HepG2 (cell line): ENCODE measurements at regions not wholly inside any gene's neighbourhood (a gene's known extent, or its start where the extent isn't known, plus 50 kb on each side); places are given as distances from the start of the nearest gene placed in this dataset.

Source experiments
- ATAC-seq: fragments of 200-7000 bp; cut with Tn5 transposase; 3 replicates; pipeline ENCODE4 v1.9.1; 2020; ENCODE audit warnings: mild to moderate bottlenecking, moderate library complexity
- BruUV-seq: library from RNA; stranded (reverse); fragments of 400-500 nt; replicated peaks from 2 replicates; lab custom pipeline; 2021; lab: Mats Ljungman, UMichigan
- CTCF ChIA-PET: fragments of 300-600 bp; formaldehyde crosslinking; extraction: SDS; loops from one replicate; lab custom pipeline; 2021; ENCODE audit warnings: low total read pairs, inconsistent platforms, low intra/inter-chr PET ratio; lab: Yijun Ruan, JAX
- POLR2A ChIA-PET: fragments of 350-600 bp; sonication (Branson Sonifier 250); formaldehyde crosslinking; loops from one replicate; lab custom pipeline; 2020; ENCODE audit warnings: antibody characterized with exemption, inconsistent platforms; lab: Yijun Ruan, JAX
- DNase-seq: peaks from one replicate; pipeline ENCODE4 v3.0.0-alpha.2; 2015; ENCODE audit warnings: low spot score
- FAIRE-seq: peaks from 3 replicates; lab custom pipeline; 2011; peaks lifted over from hg19 to GRCh38; lab: Jason Lieb, UNC
- H2AFZ ChIP-seq: one replicate; pipeline ENCODE4 v1.6.1; 2011; ENCODE audit warnings: low read length, inconsistent platforms
- H3K27ac ChIP-seq: fragments of 300-600 bp; 3 replicates; pipeline ENCODE4 v1.8.0; 2011; ENCODE audit warnings: mixed run types, mild to moderate bottlenecking, mixed read lengths, low read length, inconsistent platforms; ENCODE audit not compliant: insufficient read depth; ENCODE audit errors: extremely low read length
- H3K27me3 ChIP-seq, 2 experiments: fragments of 200-600 bp in 1 of 2; 2 replicates in 1 of 2; 3 replicates in 1 of 2; pipeline versions ENCODE4 v1.6.0 to v1.8.0; 2011; ENCODE audit warnings: low read length in 2 of 2, mild to moderate bottlenecking in 2 of 2, moderate library complexity in 2 of 2, inconsistent platforms in 1 of 2; ENCODE audit not compliant: insufficient read depth in 2 of 2, control insufficient read depth in 1 of 2
- H3K36me3 ChIP-seq, 2 experiments: fragments of 200-600 bp in 1 of 2; replicated peaks in 1 of 2; 2 replicates in 1 of 2; 3 replicates in 1 of 2; pipeline versions ENCODE4 v1.5.1 to v1.8.0; 2011; ENCODE audit warnings: low read length in 2 of 2, inconsistent platforms in 1 of 2; ENCODE audit not compliant: insufficient read depth in 2 of 2, control insufficient read depth in 1 of 2
- H3K4me1 ChIP-seq: 2 replicates; pipeline ENCODE4 v1.5.1; 2012; ENCODE audit warnings: low read length, inconsistent platforms; ENCODE audit not compliant: insufficient read depth
- H3K4me2 ChIP-seq: 2 replicates; pipeline ENCODE4 v1.6.0; 2011; ENCODE audit warnings: low read depth, low read length, inconsistent platforms
- H3K4me3 ChIP-seq, 3 experiments: fragments of 200-600 bp in 1 of 3; sonication (generic), shearing (Covaris generic) in 1 of 3; replicated peaks in 1 of 3; 2 replicates each; pipeline ENCODE4 v1.5.1; 2011 to 2016; ENCODE audit warnings: low read length in 3 of 3, inconsistent platforms in 2 of 3, low read depth in 2 of 3, mild to moderate bottlenecking in 2 of 3, control low read depth in 1 of 3, mixed read lengths in 1 of 3; ENCODE audit not compliant: insufficient read depth in 1 of 3
- H3K79me2 ChIP-seq: one replicate; pipeline ENCODE4 v1.6.1; 2011; ENCODE audit warnings: low read length, inconsistent platforms; ENCODE audit not compliant: insufficient read depth
- H3K9ac ChIP-seq: 2 replicates; pipeline ENCODE4 v1.6.0; 2011; ENCODE audit warnings: mild to moderate bottlenecking, low read depth, low read length, inconsistent platforms; ENCODE audit not compliant: insufficient read depth
- H3K9me3 ChIP-seq: 2 replicates; pipeline ENCODE4 v1.5.1; 2012; ENCODE audit warnings: mild to moderate bottlenecking, low read length
- H4K20me1 ChIP-seq: 2 replicates; pipeline ENCODE4 v1.6.0; 2011; ENCODE audit warnings: inconsistent platforms, mild to moderate bottlenecking, low read length, moderate library complexity; ENCODE audit not compliant: insufficient read depth
- MLLT10 ChIP-seq: sonication (generic); formaldehyde crosslinking; IDR thresholded peaks from 2 replicates; pipeline ENCODE4 v1.4.0; 2020; ENCODE audit warnings: missing genetic modification reagents
- SALL2 ChIP-seq: sonication (generic); formaldehyde crosslinking; IDR thresholded peaks from 2 replicates; pipeline ENCODE4 v1.8.1; 2023; ENCODE audit warnings: mild to moderate bottlenecking, missing genetic modification reagents, inconsistent platforms
- WGBS: methylation state at CpG from one replicate; pipeline ENCODE4 v1.1.6; 2017; ENCODE audit warnings: low lambda C conversion rate; 5-methylcytosine and 5-hydroxymethylcytosine counted together
- in situ Hi-C: cut with HindIII; loops from 2 replicates; pipeline ENCODE4 v1.10.0; 2017; ENCODE audit warnings: low pct_unique_long_range_greater_than_20kb; ENCODE audit not compliant: extremely low pct_ligation_motif_present
- intact Hi-C: fragments of 100-400 bp; cut with micrococcal nuclease; formaldehyde crosslinking; loops from one replicate; pipeline ENCODE4 v1.10.0; 2022; ENCODE audit not compliant: unreplicated experiment
- TF ChIP-seq, protein P1 (sequence below): IDR thresholded peaks from 2 replicates; pipeline ENCODE4 v1.6.1; 2012; ENCODE audit warnings: low read length, improper control_type of control experiment
- TF ChIP-seq, protein P2 (sequence below): fragments of 450-650 bp; IDR thresholded peaks from 2 replicates; pipeline ENCODE4 v1.6.1; 2016
- TF ChIP-seq, protein P3 (sequence below): sonication (generic); formaldehyde crosslinking; IDR thresholded peaks from 2 replicates; pipeline ENCODE4 v1.5.1; 2020; ENCODE audit warnings: mild to moderate bottlenecking, missing genetic modification reagents, borderline replicate concordance

- Histone ChIP-seq H3K27ac (no peak overlapping the region), H3K9ac (no peak overlapping the region), H3K9me3 (peaks cover 23% of the 10 kb centered on the region; the same call in 1 of the 2 replicates), H3K36me3 (no peaks in the 10 kb centered on the region), H3K79me2 (no peaks in the 10 kb centered on the region), H3K4me1 (no peaks in the 10 kb centered on the region), H2AFZ (no peak overlapping the region)
- no TSS peak for BruUV-seq
- no peak for FAIRE-seq
- ATAC-seq = no peak
- CTCF ChIA-PET = no interaction called here
- intact Hi-C loops = loop anchor here (1.0 kb wide), 1 partner anchor 9 kb away; no protein-coding TSS in a partner anchor
- no peak for DNase-seq
- WGBS = 19% methylated on average over 4 of the region's 4 CpGs
- no peak for TF ChIP-seq MLLT10 (CRISPR knock-in tag)
- TF ChIP-seq, protein P1, sequence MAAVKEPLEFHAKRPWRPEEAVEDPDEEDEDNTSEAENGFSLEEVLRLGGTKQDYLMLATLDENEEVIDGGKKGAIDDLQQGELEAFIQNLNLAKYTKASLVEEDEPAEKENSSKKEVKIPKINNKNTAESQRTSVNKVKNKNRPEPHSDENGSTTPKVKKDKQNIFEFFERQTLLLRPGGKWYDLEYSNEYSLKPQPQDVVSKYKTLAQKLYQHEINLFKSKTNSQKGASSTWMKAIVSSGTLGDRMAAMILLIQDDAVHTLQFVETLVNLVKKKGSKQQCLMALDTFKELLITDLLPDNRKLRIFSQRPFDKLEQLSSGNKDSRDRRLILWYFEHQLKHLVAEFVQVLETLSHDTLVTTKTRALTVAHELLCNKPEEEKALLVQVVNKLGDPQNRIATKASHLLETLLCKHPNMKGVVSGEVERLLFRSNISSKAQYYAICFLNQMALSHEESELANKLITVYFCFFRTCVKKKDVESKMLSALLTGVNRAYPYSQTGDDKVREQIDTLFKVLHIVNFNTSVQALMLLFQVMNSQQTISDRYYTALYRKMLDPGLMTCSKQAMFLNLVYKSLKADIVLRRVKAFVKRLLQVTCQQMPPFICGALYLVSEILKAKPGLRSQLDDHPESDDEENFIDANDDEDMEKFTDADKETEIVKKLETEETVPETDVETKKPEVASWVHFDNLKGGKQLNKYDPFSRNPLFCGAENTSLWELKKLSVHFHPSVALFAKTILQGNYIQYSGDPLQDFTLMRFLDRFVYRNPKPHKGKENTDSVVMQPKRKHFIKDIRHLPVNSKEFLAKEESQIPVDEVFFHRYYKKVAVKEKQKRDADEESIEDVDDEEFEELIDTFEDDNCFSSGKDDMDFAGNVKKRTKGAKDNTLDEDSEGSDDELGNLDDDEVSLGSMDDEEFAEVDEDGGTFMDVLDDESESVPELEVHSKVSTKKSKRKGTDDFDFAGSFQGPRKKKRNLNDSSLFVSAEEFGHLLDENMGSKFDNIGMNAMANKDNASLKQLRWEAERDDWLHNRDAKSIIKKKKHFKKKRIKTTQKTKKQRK = no peak
- TF ChIP-seq, all 625 proteins: peak for 0
- in situ Hi-C loops = no loop called here
- Histone ChIP-seq H3K27me3 (no peaks in the 10 kb centered on the region), H3K4me3 (no peak overlapping the region), H3K4me2 (no peak overlapping the region), H4K20me1 (no peaks in the 10 kb centered on the region)
- POLR2A ChIA-PET = no interaction called here
These were observed 217.1 kb upstream of the SPRY2 start for GRCh38 chr13:80558074-80558473.

DNA sequence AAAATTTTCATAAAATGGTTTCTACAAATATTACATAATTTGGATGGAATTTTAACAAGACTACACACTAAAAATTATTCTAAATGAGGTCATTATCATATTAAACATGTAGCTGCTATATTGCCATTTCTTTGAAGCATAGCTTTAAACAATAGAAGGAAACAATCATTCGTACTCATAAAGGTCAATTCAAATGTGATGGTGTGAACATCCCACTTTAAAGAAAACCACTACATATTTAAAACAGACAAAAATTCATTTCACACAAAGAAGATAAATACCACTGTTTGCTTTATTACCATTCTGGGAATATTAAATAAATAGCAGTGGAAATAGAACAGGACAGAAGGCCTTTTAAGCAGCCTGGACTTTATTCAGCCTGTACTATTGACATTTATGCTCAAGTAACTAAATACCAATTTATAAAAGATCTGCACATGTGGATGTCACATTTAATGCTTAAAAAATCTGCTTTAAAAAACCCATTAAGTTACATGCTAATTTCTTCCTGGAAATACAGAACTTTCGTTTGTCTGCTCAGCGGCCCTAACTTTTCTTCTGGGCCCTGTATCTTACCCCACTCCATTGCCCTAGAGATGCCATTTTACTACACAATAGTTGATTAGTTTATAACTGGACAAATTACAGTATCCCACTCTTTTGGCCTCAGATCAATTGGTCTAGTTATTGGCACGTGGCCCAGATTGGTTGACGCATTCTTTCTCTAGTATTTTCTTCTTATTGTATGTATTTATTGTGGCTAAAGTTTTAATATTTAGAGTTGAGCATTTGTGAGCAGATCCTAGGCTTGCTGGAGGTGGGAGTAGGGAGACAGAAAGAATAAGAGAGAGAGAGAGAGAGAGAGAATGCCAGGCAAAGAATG, 215.1 kb upstream of the SPRY2 start:
- BruUV-seq = no TSS peak
- Histone ChIP-seq H3K9me3 (peaks cover 27% of the 10 kb centered on the region; the same call in 1 of the 2 replicates), H3K79me2 (no peaks in the 10 kb centered on the region), H3K36me3 (no peaks in the 10 kb centered on the region), H3K4me1 (no peaks in the 10 kb centered on the region), H3K27ac (no peak overlapping the region), H3K9ac (no peak overlapping the region), H2AFZ (no peak overlapping the region), H3K27me3 (no peaks in the 10 kb centered on the region), H3K4me3 (no peak overlapping the region), H4K20me1 (no peaks in the 10 kb centered on the region), H3K4me2 (no peak overlapping the region)
- FAIRE-seq (no peak), DNase-seq (no peak), ATAC-seq (no peak)
- POLR2A ChIA-PET = no interaction called here
- intact Hi-C loops = no loop called here
- CTCF ChIA-PET = no interaction called here
- 9% methylated on average over 5 of the region's 5 CpGs for WGBS
- in situ Hi-C loops = no loop called here
- TF ChIP-seq, protein P2, sequence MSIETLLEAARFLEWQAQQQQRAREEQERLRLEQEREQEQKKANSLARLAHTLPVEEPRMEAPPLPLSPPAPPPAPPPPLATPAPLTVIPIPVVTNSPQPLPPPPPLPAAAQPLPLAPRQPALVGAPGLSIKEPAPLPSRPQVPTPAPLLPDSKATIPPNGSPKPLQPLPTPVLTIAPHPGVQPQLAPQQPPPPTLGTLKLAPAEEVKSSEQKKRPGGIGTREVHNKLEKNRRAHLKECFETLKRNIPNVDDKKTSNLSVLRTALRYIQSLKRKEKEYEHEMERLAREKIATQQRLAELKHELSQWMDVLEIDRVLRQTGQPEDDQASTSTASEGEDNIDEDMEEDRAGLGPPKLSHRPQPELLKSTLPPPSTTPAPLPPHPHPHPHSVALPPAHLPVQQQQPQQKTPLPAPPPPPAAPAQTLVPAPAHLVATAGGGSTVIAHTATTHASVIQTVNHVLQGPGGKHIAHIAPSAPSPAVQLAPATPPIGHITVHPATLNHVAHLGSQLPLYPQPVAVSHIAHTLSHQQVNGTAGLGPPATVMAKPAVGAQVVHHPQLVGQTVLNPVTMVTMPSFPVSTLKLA = peak; percentile 14; the same call in 1 of the 2 replicates
- TF ChIP-seq SALL2 (CRISPR knock-in tag) = no peak
- TF ChIP-seq, protein P3, sequence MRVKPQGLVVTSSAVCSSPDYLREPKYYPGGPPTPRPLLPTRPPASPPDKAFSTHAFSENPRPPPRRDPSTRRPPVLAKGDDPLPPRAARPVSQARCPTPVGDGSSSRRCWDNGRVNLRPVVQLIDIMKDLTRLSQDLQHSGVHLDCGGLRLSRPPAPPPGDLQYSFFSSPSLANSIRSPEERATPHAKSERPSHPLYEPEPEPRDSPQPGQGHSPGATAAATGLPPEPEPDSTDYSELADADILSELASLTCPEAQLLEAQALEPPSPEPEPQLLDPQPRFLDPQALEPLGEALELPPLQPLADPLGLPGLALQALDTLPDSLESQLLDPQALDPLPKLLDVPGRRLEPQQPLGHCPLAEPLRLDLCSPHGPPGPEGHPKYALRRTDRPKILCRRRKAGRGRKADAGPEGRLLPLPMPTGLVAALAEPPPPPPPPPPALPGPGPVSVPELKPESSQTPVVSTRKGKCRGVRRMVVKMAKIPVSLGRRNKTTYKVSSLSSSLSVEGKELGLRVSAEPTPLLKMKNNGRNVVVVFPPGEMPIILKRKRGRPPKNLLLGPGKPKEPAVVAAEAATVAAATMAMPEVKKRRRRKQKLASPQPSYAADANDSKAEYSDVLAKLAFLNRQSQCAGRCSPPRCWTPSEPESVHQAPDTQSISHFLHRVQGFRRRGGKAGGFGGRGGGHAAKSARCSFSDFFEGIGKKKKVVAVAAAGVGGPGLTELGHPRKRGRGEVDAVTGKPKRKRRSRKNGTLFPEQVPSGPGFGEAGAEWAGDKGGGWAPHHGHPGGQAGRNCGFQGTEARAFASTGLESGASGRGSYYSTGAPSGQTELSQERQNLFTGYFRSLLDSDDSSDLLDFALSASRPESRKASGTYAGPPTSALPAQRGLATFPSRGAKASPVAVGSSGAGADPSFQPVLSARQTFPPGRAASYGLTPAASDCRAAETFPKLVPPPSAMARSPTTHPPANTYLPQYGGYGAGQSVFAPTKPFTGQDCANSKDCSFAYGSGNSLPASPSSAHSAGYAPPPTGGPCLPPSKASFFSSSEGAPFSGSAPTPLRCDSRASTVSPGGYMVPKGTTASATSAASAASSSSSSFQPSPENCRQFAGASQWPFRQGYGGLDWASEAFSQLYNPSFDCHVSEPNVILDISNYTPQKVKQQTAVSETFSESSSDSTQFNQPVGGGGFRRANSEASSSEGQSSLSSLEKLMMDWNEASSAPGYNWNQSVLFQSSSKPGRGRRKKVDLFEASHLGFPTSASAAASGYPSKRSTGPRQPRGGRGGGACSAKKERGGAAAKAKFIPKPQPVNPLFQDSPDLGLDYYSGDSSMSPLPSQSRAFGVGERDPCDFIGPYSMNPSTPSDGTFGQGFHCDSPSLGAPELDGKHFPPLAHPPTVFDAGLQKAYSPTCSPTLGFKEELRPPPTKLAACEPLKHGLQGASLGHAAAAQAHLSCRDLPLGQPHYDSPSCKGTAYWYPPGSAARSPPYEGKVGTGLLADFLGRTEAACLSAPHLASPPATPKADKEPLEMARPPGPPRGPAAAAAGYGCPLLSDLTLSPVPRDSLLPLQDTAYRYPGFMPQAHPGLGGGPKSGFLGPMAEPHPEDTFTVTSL = no peak
